HFFc6 (cell line): ENCODE measurements at regions not wholly inside any gene's neighbourhood (a gene's known extent, or its start where the extent isn't known, plus 50 kb on each side); places are given as distances from the start of the nearest gene placed in this dataset.

Source experiments
- DNase-seq: peaks from one replicate; pipeline ENCODE4 v3.0.0-alpha.2; 2018
- H3K27ac Mint-ChIP-seq: 2 replicates; pipeline ENCODE4 v1.8.0; 2020; ENCODE audit warnings: mild to moderate bottlenecking, mixed read lengths
- H3K27me3 Mint-ChIP-seq: 2 replicates; pipeline ENCODE4 v1.8.0; 2021; ENCODE audit warnings: mild to moderate bottlenecking, moderate library complexity, mixed read lengths; ENCODE audit not compliant: insufficient read depth
- H3K36me3 Mint-ChIP-seq: 2 replicates; pipeline ENCODE4 v1.8.0; 2021; ENCODE audit warnings: low read depth, mixed read lengths
- H3K4me1 Mint-ChIP-seq: 2 replicates; pipeline ENCODE4 v1.8.0; 2020; ENCODE audit warnings: low read depth, mixed read lengths
- H3K4me3 Mint-ChIP-seq: 2 replicates; pipeline ENCODE4 v1.8.0; 2020; ENCODE audit warnings: mild to moderate bottlenecking, moderate library complexity, mixed read lengths
- H3K9me3 Mint-ChIP-seq: 2 replicates; pipeline ENCODE4 v1.8.0; 2020; ENCODE audit warnings: mild to moderate bottlenecking, mixed read lengths
- CTCF ChIP-seq: fragments of 200-600 bp; sonication (generic); IDR thresholded peaks from 2 replicates; pipeline ENCODE4 v1.5.0; 2021; ENCODE audit warnings: antibody characterized with exemption, mild to moderate bottlenecking

- Mint-ChIP-seq H3K27me3 (peaks cover 2% of the 10 kb centered on the region; the same call in 1 of the 2 replicates), H3K4me1 (no peaks in the 10 kb centered on the region), H3K36me3 (0 out of 2 replicates have a peak, but pooled peaks cover 4% of the 10 kb centered on the region), H3K27ac (no peak overlapping the region), H3K4me3 (no peak overlapping the region), H3K9me3 (peaks cover 57% of the 10 kb centered on the region)
- DNase-seq: no peak
- no peak for TF ChIP-seq CTCF
Observed at GRCh38 chr9:89795538-89796195, 190.9 kb downstream of the GADD45G start.

GRCh38 chr9:89796606-89797005 lies 191.8 kb downstream of the GADD45G start:
- Mint-ChIP-seq H3K27me3 (no peaks in the 10 kb centered on the region), H3K9me3 (peaks cover 63% of the 10 kb centered on the region), H3K4me1 (no peaks in the 10 kb centered on the region), H3K36me3 (0 out of 2 replicates have a peak, but pooled peaks cover 4% of the 10 kb centered on the region), H3K27ac (no peak overlapping the region), H3K4me3 (no peak overlapping the region)
- TF ChIP-seq CTCF: no peak
- DNase-seq: no peak

- Mint-ChIP-seq H3K9me3 (peaks cover 70% of the 10 kb centered on the region), H3K4me3 (no peak overlapping the region), H3K27me3 (no peaks in the 10 kb centered on the region), H3K36me3 (peaks cover 7% of the 10 kb centered on the region; the same call in 1 of the 2 replicates), H3K27ac (no peak overlapping the region), H3K4me1 (no peaks in the 10 kb centered on the region)
- no peak for TF ChIP-seq CTCF
- no peak for DNase-seq
Observed at GRCh38 chr9:89797255-89797654, 192.4 kb downstream of the GADD45G start.

GRCh38 chr9:89797937-89798455 lies 193.2 kb downstream of the GADD45G start:
- H3K27ac Mint-ChIP-seq: no peak overlapping the region
- H3K9me3 Mint-ChIP-seq: peaks cover 72% of the 10 kb centered on the region
- peaks cover 8% of the 10 kb centered on the region; the same call in 1 of the 2 replicates for H3K36me3 Mint-ChIP-seq
- no peak for TF ChIP-seq CTCF
- H3K27me3 Mint-ChIP-seq: no peaks in the 10 kb centered on the region
- no peak overlapping the region for H3K4me3 Mint-ChIP-seq
- no peaks in the 10 kb centered on the region for H3K4me1 Mint-ChIP-seq
- no peak for DNase-seq

GRCh38 chr9:89798547-89799120 lies 193.8 kb downstream of the GADD45G start:
- peaks cover 73% of the 10 kb centered on the region for H3K9me3 Mint-ChIP-seq
- H3K36me3 Mint-ChIP-seq: peaks cover 8% of the 10 kb centered on the region; the same call in 1 of the 2 replicates
- H3K4me3 Mint-ChIP-seq: no peak overlapping the region
- H3K27me3 Mint-ChIP-seq: no peaks in the 10 kb centered on the region
- DNase-seq: no peak
- no peak for TF ChIP-seq CTCF
- H3K4me1 Mint-ChIP-seq: no peaks in the 10 kb centered on the region
- H3K27ac Mint-ChIP-seq: no peak overlapping the region
